ENCODE measurements at regions not wholly inside any gene's neighbourhood (a gene's known extent, or its start where the extent isn't known, plus 50 kb on each side); places are given as distances from the start of the nearest gene placed in this dataset.
A peak's percentile ranks its signal among the peaks of the same experiment; 100 is the strongest.

GRCh38 chr6:142534484-142534883, 232.7 kb downstream of the ADGRG6 start:
- Histone ChIP-seq H3K27ac (ENCODE audit: extremely low read depth, low read depth, low read length) (no peak overlapping the region), H3K9me3 (ENCODE audit: control insufficient read depth, insufficient read depth, low read depth, low read length) (no peaks in the 10 kb centered on the region), H3K4me3 (ENCODE audit: low read depth, low read length) (no peak overlapping the region), H3K4me1 (ENCODE audit: control insufficient read depth, insufficient read depth, low read length) (no peaks in the 10 kb centered on the region), H3K36me3 (ENCODE audit: control insufficient read depth in 2 of 2, insufficient read depth in 1 of 2, low read length in 2 of 2) (no peaks in the 10 kb centered on the region)
- peak; percentile 93 for TF ChIP-seq SETDB1 (IDR thresholded peaks at IDR 0.05; ENCODE audit: insufficient read length, low read length)
- TF ChIP-seq ZNF202 (tag by site-specific recombination; IDR thresholded peaks at IDR 0.05; ENCODE audit: borderline replicate concordance): no peak
- peak; percentile 90 for TF ChIP-seq TRIM28 (IDR thresholded peaks at IDR 0.05; ENCODE audit: borderline replicate concordance, low read length)
- TF ChIP-seq ZNF585B (tag by site-specific recombination; IDR thresholded peaks at IDR 0.05): peak; percentile 98
- no peak for TF ChIP-seq ZFP37 (tag by site-specific recombination; IDR thresholded peaks at IDR 0.05)
- POLR2A ChIA-PET: no interaction called here
- CTCF ChIA-PET: interaction anchor here (0.6 to 6.7 kb wide), 4 partner anchors 33 to 487 kb away, joined by 3 to 81 read pairs (median 4); no protein-coding TSS in a partner anchor

GRCh38 chr6:142537612-142538478, 236.0 kb downstream of the ADGRG6 start:
- Histone ChIP-seq H3K27ac (ENCODE audit: extremely low read depth, low read depth, low read length) (no peak overlapping the region), H3K36me3 (ENCODE audit: control insufficient read depth in 2 of 2, insufficient read depth in 1 of 2, low read length in 2 of 2) (no peaks in the 10 kb centered on the region), H3K4me3 (ENCODE audit: low read depth, low read length) (no peak overlapping the region), H3K9me3 (ENCODE audit: control insufficient read depth, insufficient read depth, low read depth, low read length) (no peaks in the 10 kb centered on the region), H3K4me1 (ENCODE audit: control insufficient read depth, insufficient read depth, low read length) (no peaks in the 10 kb centered on the region)
- ChIA-PET POLR2A (no interaction called here), CTCF (interaction anchor here (0.6 to 6.7 kb wide), 13 partner anchors 10 to 391 kb away, joined by 3 to 81 read pairs (median 3); partner anchors contain the start of gene NMBR)
- TF ChIP-seq ZNF830 (tag by site-specific recombination; IDR thresholded peaks at IDR 0.05; ENCODE audit: low read depth) (no peak), PRDM1 (tag by site-specific recombination; IDR thresholded peaks at IDR 0.05) (no peak), HOXD13 (CRISPR knock-in tag; IDR thresholded peaks at IDR 0.05; ENCODE audit: borderline replicate concordance) (no peak), AEBP2 (tag by site-specific recombination; IDR thresholded peaks at IDR 0.05; ENCODE audit: borderline replicate concordance) (no peak), ZNF76 (tag by site-specific recombination; IDR thresholded peaks at IDR 0.05; ENCODE audit: borderline replicate concordance, low read depth) (no peak), RBAK (tag by site-specific recombination; IDR thresholded peaks at IDR 0.05) (no peak), IKZF3 (tag by site-specific recombination; IDR thresholded peaks at IDR 0.05) (no peak), ZNF600 (tag by site-specific recombination; IDR thresholded peaks at IDR 0.05) (no peak), ZNF214 (tag by site-specific recombination; IDR thresholded peaks at IDR 0.05; ENCODE audit: borderline replicate concordance) (no peak), SCRT1 (tag by site-specific recombination; IDR thresholded peaks at IDR 0.05; ENCODE audit: borderline replicate concordance) (no peak), ZNF280D (tag by site-specific recombination; IDR thresholded peaks at IDR 0.05) (no peak), KLF10 (tag by site-specific recombination; IDR thresholded peaks at IDR 0.05) (no peak), CTCF (tag by site-specific recombination; IDR thresholded peaks at IDR 0.05) (peak; percentile 25), PRDM6 (tag by site-specific recombination; IDR thresholded peaks at IDR 0.05) (no peak), PRDM4 (tag by site-specific recombination; IDR thresholded peaks at IDR 0.05) (no peak), ZNF302 (tag by site-specific recombination; IDR thresholded peaks at IDR 0.05; ENCODE audit: low read depth) (no peak)

Measured in HEK293 (cell line).